PC-3 (cell line): ENCODE measurements at regions not wholly inside any gene's neighbourhood (a gene's known extent, or its start where the extent isn't known, plus 50 kb on each side); places are given as distances from the start of the nearest gene placed in this dataset.

ENCODE experiments used
- ATAC-seq: fragments of 200-7000 bp; cut with Tn5 transposase; 2 replicates; pipeline ENCODE4 v1.9.1; 2020; ENCODE audit warnings: mild to moderate bottlenecking, moderate library complexity
- BruUV-seq: library from RNA; stranded (reverse); fragments of 400-500 nt; replicated peaks from 2 replicates; lab custom pipeline; 2021; lab: Mats Ljungman, UMichigan
- CTCF ChIA-PET: fragments of 300-600 bp; sonication (Branson Sonifier 250); formaldehyde crosslinking; loops from one replicate; lab custom pipeline; 2022; ENCODE audit warnings: antibody characterized with exemption; lab: Charles Lee
- POLR2A ChIA-PET: fragments of 300-600 bp; sonication (Branson Sonifier 250); formaldehyde crosslinking; loops from one replicate; lab custom pipeline; 2022; ENCODE audit warnings: antibody characterized with exemption; ENCODE audit not compliant: unreplicated experiment; lab: Charles Lee
- DNase-seq: peaks from one replicate; pipeline ENCODE4 v3.0.0-alpha.2; 2015
- H2AFZ ChIP-seq: fragments of 300-600 bp; sonication (generic); 2 replicates; pipeline ENCODE4 v1.6.0; 2016; ENCODE audit warnings: antibody characterized with exemption, low read length
- H3F3A ChIP-seq: fragments of 300-600 bp; sonication (generic); one replicate; pipeline ENCODE4 v1.6.0; 2017; ENCODE audit warnings: antibody characterized with exemption, low read length, control low read depth, mild to moderate bottlenecking; ENCODE audit not compliant: unreplicated experiment
- H3K27ac ChIP-seq: fragments of 300-600 bp; sonication (generic); 2 replicates; pipeline ENCODE4 v1.5.1; 2016; ENCODE audit warnings: mild to moderate bottlenecking, low read length
- H3K27me3 ChIP-seq: fragments of 300-600 bp; sonication (generic); 2 replicates; pipeline ENCODE4 v1.6.1; 2016; ENCODE audit warnings: low read length, mixed read lengths
- H3K36me3 ChIP-seq: fragments of 300-600 bp; sonication (generic); 2 replicates; pipeline ENCODE4 v1.6.1; 2016; ENCODE audit warnings: low read depth, mixed run types, low read length, mixed read lengths
- H3K4me1 ChIP-seq: fragments of 300-600 bp; sonication (generic); 2 replicates; pipeline ENCODE4 v1.5.1; 2016; ENCODE audit warnings: low read length; ENCODE audit not compliant: insufficient read depth
- H3K4me2 ChIP-seq: fragments of 300-600 bp; sonication (generic); 2 replicates; pipeline ENCODE4 v1.6.0; 2016; ENCODE audit warnings: low read length
- H3K4me3 ChIP-seq: fragments of 300-600 bp; sonication (generic); 2 replicates; pipeline ENCODE4 v1.5.1; 2016; ENCODE audit warnings: mild to moderate bottlenecking, low read length, mixed read lengths
- H3K79me2 ChIP-seq: fragments of 300-600 bp; sonication (generic); 2 replicates; pipeline ENCODE4 v1.6.1; 2017; ENCODE audit warnings: low read length, mixed read lengths
- H3K9ac ChIP-seq: fragments of 300-600 bp; sonication (generic); 2 replicates; pipeline ENCODE4 v1.6.0; 2016; ENCODE audit warnings: mild to moderate bottlenecking, low read length
- H3K9me2 ChIP-seq: fragments of 300-600 bp; sonication (generic); replicated peaks from 2 replicates; pipeline ENCODE4 v1.6.1; 2016; ENCODE audit warnings: mixed run types, low read length, mixed read lengths
- H3K9me3 ChIP-seq: fragments of 300-600 bp; sonication (generic); 2 replicates; pipeline ENCODE4 v1.6.1; 2016; ENCODE audit warnings: low read length, mixed read lengths
- H4K20me1 ChIP-seq: fragments of 300-600 bp; sonication (generic); 2 replicates; pipeline ENCODE4 v1.6.1; 2016; ENCODE audit warnings: low read length, mixed read lengths
- CTCF ChIP-seq: fragments of 300-600 bp; sonication (generic); conservative IDR thresholded peaks from 2 replicates; pipeline ENCODE4 v1.5.1; 2017; ENCODE audit warnings: antibody characterized with exemption, low read depth, mild to moderate bottlenecking, low read length
- EZH2 ChIP-seq: fragments of 300-600 bp; sonication (generic); IDR thresholded peaks from one replicate; pipeline ENCODE4 v1.6.1; 2017; ENCODE audit warnings: antibody characterized with exemption, mild to moderate bottlenecking, low read length; ENCODE audit not compliant: unreplicated experiment
- EZH2phosphoT487 ChIP-seq: fragments of 300-600 bp; sonication (generic); IDR thresholded peaks from 2 replicates; pipeline ENCODE4 v1.6.1; 2018; ENCODE audit warnings: mild to moderate bottlenecking, antibody characterized with exemption, low read length, borderline replicate concordance
- intact Hi-C: fragments of 100-400 bp; cut with micrococcal nuclease; formaldehyde crosslinking; loops from 2 replicates; pipeline ENCODE4 v1.9.0; 2023

DNA sequence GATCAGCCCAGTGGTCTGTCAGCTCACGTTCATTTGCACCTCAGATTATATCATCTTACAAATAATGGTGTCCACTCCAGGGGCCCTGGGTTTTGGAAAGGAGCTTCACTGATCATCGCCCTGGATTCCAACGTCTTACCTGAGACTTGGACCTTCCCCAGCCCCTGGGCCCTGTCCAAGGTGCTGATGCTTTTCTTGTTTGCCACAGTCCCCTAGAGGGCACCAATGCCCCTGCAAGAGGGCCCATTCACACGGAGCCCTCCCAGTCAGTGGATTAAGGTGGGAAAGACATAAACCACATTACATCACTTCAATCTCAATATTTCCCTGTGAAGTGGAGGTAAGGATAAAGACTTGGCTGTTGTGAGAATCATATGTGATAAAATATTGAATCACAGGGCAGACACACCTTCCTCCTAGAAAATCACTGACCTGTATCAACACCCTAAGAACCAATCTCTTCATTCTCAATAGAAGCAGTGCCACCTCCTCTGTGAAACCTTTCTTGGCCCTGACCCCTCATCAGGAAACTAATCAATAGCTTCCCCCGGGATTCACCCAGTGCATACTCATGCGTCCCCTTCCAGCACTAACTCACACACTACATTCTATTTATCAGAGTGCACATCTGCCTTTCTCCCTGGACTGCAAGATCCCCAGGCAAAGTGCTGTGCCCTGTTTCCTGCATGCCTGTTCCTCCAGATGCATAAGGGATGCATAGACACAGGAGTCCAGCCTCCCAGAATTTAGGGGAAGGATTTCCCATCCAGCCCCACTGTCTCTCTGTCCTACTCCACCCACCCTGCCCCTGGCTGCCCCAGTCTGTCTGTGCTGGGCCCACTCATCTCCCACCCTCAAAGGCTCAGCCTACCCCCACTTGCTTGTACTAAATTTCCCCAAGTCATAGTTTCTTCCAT, 167.0 kb downstream of the BUD13 start:
- Histone ChIP-seq H4K20me1 (no peaks in the 10 kb centered on the region), H3K9me2 (no peaks in the 10 kb centered on the region), H3K9ac (no peak overlapping the region), H3K27ac (no peak overlapping the region), H2AFZ (no peak overlapping the region), H3K79me2 (no peaks in the 10 kb centered on the region), H3F3A (no peaks in the 10 kb centered on the region), H3K27me3 (peaks cover 18% of the 10 kb centered on the region), H3K4me1 (peaks cover 9% of the 10 kb centered on the region; the same call in 1 of the 2 replicates), H3K36me3 (no peaks in the 10 kb centered on the region), H3K9me3 (no peaks in the 10 kb centered on the region), H3K4me3 (no peak overlapping the region), H3K4me2 (no peak overlapping the region)
- TF ChIP-seq EZH2 (no peak), EZH2phosphoT487 (no peak), CTCF (peak; percentile 67)
- no peak for ATAC-seq
- peak; percentile 72 for DNase-seq
- BruUV-seq, result no TSS peak
- CTCF ChIA-PET, result no interaction called here
- POLR2A ChIA-PET, result no interaction called here
- intact Hi-C loops, result no loop called here

DNA sequence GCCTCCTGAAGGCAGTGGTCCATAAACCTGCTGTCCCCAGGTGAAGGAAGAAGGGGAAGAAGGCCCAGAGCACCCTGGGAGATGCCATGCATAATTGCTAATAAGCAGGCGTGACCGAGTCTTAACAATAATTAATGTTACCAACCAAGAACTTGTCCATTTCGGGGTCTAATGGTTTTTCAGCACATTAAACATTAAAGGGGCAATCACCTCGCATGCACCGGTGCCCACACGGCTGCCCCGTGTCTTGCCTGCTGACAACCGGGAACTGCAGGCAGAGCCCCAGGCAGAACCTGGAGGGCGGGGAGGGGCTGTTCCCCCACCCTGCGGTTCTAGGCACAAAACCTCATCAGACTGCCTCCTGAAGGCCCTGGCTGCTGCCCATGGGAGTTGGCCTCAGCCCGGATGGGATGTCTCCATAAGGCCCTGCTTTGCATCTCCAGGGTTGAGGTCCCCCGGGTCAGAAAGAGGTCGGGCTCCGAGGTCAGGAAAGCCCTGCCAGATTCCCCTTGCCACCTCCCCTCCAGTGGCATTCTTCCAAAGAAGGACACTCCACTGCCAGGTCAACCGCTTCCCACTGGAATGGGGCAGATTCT, 169.0 kb downstream of the BUD13 start:
- Histone ChIP-seq H3K79me2 (no peaks in the 10 kb centered on the region), H3K4me1 (peaks cover 9% of the 10 kb centered on the region; the same call in 1 of the 2 replicates), H3K9me3 (no peaks in the 10 kb centered on the region), H3K4me3 (no peak overlapping the region), H3K4me2 (no peak overlapping the region), H3K36me3 (no peaks in the 10 kb centered on the region), H2AFZ (no peak overlapping the region), H4K20me1 (no peaks in the 10 kb centered on the region), H3F3A (no peaks in the 10 kb centered on the region), H3K9me2 (no peaks in the 10 kb centered on the region), H3K27ac (no peak overlapping the region), H3K27me3 (peaks cover 13% of the 10 kb centered on the region), H3K9ac (no peak overlapping the region)
- no peak for TF ChIP-seq EZH2
- TF ChIP-seq CTCF, result no peak
- no peak for TF ChIP-seq EZH2phosphoT487
- CTCF ChIA-PET, result no interaction called here
- ATAC-seq (no peak), DNase-seq (no peak)
- intact Hi-C loops, result no loop called here
- BruUV-seq, result no TSS peak
- POLR2A ChIA-PET, result no interaction called here

DNA sequence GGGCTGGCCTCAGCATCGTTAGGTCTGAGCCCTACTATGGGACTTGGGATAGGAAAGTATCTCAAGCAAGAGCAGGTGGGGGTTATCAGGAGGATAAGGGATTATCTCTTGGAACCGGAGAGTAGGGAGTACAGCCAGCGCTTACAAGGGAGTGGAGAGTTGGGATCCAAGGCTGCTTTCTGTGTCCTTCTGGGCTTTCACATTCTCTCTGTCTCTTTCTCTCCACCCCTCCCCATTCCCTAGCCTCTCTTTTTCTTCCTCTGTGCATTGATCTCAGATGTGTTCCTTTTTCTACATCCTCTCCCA, 170.2 kb downstream of the BUD13 start:
- ATAC-seq (no peak), DNase-seq (no peak)
- BruUV-seq, result no TSS peak
- no peak overlapping the region for H3K9ac ChIP-seq
- no peak for TF ChIP-seq EZH2phosphoT487
- no peak for TF ChIP-seq EZH2
- no peak for TF ChIP-seq CTCF
- no peak overlapping the region for H3K4me3 ChIP-seq
- no peaks in the 10 kb centered on the region for H3F3A ChIP-seq
- H3K9me3 ChIP-seq, result no peaks in the 10 kb centered on the region
- no peaks in the 10 kb centered on the region for H3K9me2 ChIP-seq
- no peak overlapping the region for H3K4me2 ChIP-seq
- intact Hi-C loops, result no loop called here
- no peaks in the 10 kb centered on the region for H4K20me1 ChIP-seq
- CTCF ChIA-PET, result no interaction called here
- H3K36me3 ChIP-seq, result no peaks in the 10 kb centered on the region
- peaks cover 9% of the 10 kb centered on the region; the same call in 1 of the 2 replicates for H3K4me1 ChIP-seq
- POLR2A ChIA-PET, result no interaction called here
- no peaks in the 10 kb centered on the region for H3K79me2 ChIP-seq
- H3K27ac ChIP-seq, result no peak overlapping the region
- peaks cover 22% of the 10 kb centered on the region for H3K27me3 ChIP-seq
- H2AFZ ChIP-seq, result no peak overlapping the region
